GM19468 (cell line): ENCODE measurements at regions not wholly inside any gene's neighbourhood (a gene's known extent, or its start where the extent isn't known, plus 50 kb on each side); places are given as distances from the start of the nearest gene placed in this dataset.

Experiments
- ATAC-seq: cut with Tn5 transposase; IDR thresholded peaks from one replicate; pipeline ENCODE4 v1.9.1; 2021; ENCODE audit warnings: mild to moderate bottlenecking, moderate library complexity, moderate number of reproducible peaks; ENCODE audit not compliant: unreplicated experiment; ENCODE audit errors: extremely low read depth

DNA sequence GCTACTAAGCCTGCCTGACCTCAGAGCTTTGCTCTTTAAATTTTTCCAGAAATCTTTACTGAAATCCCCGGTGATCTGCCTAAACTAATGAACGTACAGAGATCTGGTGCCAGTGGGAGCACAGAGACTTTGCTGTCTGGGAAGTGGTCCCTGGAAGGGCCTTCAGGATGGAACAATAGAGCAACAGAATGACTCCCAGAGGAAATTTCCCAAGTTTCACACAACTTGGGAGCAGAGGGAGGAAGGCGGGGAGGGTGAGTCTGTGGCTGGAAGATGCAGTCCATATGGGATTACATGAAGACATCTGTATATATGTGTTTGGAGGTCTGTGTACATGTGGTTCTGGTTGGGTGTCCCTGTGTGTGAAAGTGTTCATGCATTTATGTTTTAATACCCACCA is 638.3 kb downstream of the CCDC171 start:
- ATAC-seq, result no peak

DNA sequence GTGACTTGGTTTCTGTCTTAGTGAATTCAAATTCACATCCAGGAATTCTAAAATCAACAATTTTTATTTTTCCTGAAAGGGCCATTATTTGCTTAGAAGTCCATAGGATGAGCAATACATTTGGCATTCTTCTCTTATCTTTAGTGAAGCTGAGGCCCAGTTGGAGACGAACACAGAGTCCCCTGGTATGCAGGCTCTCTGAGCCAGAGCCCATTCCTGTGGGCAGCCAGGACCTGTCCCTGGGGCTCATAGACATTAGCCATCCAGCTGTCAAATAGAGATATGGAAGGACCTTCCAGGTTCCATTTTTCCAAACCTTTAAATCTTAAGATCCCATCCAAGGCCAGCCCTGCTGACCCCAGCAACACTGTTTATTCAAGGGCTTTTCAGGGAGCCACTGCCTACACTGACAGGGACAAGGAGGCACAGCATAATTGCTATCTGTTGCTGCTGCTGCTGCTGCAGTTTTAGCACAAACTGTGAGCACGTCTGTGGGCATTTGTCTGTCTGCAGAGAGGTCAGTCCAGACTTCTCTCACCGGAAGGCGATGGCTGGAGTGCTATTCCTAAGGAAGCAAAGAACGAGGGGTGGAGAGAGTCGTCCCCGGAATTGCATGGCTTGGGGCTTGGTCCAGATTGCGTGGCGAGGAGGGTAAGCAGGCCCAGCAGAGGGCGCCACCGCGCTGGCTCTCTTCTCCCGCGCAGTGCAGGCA is 639.0 kb downstream of the CCDC171 start:
- ATAC-seq, result peak; percentile 39

DNA sequence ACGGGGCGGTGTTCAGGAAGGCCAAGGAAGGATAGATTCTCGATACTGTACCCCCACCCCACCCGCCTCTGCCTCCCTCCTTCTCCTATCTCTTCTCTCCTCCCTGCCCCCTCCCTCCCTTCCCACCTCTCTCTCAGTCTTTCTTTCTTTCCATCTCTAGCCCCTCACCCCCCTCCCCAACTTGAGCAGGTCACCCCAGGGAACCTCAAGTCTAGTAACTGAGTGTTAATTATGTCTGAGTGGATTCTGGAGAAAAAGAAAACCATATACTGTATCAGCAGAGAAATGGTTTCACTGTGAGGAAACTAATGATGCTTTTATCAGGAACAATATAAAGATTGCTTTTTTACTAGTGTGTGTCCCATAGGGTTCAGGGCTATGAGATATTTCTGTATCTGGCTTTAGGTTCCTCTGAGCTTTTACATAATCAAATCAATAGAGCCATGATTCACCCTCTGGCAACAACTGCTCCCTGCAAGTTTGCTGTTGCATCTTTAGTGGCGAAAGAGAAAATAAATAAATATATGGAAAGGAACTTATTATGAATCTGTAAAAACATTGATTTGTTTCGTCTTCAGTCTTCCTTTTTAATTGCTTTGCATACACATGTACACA is 639.7 kb downstream of the CCDC171 start:
- no peak for ATAC-seq

- ATAC-seq, result no peak
These were observed 640.2 kb downstream of the CCDC171 start for GRCh38 chr9:16193066-16193465.

GRCh38 chr9:16196206-16196605 is 643.4 kb downstream of the CCDC171 start:
- no peak for ATAC-seq

GRCh38 chr9:16197578-16198370 is 644.9 kb downstream of the CCDC171 start:
- ATAC-seq, result no peak

DNA sequence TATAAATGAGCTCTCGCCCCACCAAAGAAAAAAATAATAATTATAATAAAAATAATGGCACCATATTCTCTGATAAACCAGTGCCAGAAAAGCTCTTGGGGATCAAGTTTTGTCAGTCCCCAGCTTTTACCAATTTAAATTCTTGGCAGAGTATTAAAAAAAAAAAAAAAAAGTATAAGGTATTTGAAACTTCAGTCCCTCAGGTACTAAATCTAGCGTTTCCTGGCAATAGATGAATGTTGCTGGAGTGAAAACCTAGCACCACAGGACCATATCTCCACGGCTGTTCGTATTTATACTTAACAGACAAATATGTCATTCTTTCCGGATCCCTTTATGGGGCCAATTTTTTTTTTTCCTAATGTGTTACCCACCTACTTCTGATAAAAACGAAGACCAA is 646.2 kb downstream of the CCDC171 start:
- no peak for ATAC-seq

- no peak for ATAC-seq
These were observed 649.4 kb downstream of the CCDC171 start for GRCh38 chr9:16202221-16202620.

GRCh38 chr9:16202914-16203728 is 650.3 kb downstream of the CCDC171 start:
- ATAC-seq, result no peak

DNA sequence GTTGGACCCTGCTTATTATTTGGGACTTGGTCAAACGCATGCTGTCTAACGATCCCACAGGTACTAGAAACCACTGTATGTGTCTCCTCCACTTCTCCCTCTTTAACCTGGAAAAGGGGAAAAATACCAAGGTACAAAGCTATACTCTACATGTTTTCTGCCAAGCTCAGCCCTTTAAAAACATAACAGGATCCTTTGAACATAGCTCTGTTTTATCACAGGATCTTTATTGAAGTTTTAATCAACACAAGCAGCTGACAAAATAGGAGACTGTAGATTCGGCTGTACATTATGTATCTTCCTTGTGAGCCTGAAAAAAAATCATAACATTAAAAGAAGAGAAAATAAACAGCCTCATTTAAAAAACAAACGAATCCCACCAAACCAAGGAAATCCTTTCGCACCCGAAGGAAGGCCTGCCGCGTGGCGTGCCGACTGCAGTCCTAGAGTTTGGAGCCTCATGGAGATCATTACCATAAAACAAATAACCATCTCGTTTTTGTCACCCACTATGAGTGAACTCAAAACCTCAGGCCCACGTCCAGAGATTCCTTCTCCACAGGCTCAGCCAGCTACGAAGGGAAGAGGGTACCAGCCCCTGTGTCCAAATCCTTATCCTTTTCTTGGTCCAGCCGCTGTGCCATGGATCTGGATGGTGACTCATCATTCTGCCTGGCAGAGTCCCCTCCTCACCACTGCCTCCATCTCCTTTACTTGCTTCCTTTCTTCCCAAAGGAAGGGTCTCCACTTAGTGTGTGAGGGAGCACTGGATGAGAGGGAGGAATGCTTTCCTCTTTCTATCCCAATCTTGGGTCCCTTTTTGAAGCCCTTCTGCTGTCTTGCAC is 651.1 kb downstream of the CCDC171 start:
- ATAC-seq, result no peak

DNA sequence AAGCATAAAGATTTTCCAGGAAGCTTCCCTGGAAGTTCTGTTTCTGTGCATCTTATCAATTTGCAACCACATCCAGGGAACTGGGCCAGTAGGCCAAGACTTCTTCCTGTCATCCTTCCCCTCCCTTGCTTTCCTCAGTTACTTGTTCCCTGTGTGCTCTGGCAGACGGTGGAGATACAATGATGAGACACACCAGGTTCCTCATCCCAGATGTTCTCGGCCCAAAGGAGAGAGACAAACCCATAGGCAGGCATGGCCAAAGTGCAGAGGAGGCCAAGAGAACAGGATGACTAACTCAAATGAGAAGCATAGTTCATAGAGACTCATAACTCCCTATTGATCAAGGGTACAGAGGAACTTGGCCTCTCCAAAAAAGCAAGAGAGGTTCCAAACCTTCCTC is 652.6 kb downstream of the CCDC171 start:
- no peak for ATAC-seq

- ATAC-seq, result no peak
These were observed 653.7 kb downstream of the CCDC171 start for GRCh38 chr9:16206518-16206917.

- no peak for ATAC-seq
These were observed 654.3 kb downstream of the CCDC171 start for GRCh38 chr9:16207161-16207560.

DNA sequence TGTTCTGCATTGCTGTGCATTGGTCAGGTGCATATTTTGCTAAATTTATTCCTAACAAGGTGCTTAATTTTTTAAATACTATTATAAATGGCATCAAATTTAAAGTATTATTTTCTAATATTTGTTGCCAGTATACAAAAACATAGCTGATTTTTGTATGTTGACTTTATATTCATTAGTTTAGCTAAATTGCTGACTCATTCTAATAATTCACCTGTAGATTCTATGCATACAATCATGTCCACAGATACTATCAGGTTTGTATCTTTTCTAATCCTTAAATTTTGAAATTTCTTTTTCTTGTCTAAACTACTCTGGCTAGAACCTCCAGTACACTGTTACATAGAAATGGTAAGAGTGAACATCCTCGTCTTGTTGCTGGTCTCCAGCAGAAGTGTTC is 657.6 kb downstream of the CCDC171 start:
- no peak for ATAC-seq

DNA sequence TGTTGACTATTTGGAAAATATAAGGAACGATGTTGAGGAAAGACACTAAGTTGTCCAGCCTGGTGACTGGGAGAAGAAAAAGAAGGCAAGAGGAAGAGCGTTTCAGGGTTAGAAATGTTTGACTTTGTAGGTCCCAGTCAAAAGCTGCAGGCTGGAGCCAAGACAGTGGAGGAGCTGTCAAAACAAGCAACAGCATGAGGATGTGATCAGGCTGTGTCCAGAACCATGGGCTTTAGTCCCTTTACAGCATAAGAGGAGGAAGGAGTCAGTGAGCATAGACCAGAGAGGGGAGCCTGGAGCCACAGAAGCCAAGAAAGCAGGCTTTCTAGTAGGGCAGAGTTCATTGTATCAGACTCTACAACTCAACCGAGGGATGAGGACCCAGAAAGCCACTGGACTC is 658.5 kb downstream of the BNC2 start:
- ATAC-seq, result no peak

GRCh38 chr9:16213781-16214515 is 656.5 kb downstream of the BNC2 start:
- ATAC-seq, result no peak

DNA sequence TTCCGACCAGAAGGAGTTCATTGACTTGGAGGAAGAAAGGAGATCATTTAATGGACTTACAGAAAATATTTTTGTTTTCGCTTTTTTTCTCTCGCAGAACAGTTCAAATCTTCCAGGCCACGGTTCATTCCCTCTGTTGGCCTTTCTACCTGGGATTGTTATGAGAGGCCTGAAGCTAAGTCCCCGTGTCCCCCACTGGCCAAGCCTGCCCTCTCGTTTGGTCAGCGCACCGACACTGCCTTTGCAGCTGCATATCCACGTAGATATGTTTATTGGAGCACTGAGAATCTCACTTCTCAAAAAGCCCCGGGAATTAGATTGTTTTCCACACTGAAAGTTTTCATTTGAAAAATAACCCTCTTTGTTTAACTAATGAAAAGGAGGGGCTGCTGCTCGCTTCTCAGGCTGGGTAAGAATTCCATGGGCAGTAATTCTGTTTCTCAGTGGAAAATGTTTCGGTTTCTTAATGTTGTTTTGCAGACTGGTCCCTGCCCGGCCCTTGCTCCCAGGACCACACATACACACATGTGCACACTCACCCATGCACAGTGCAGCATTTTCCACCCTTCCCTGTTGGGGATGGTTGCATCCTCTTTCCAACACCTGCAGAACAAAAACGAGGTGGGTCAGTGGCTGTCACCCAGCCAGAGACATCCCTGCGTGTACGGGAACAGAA is 655.7 kb downstream of the BNC2 start:
- ATAC-seq, result no peak

GRCh38 chr9:16215353-16215680 is 655.2 kb downstream of the BNC2 start:
- no peak for ATAC-seq
